ENCODE measurements at regions not wholly inside any gene's neighbourhood (a gene's known extent, or its start where the extent isn't known, plus 50 kb on each side); places are given as distances from the start of the nearest gene placed in this dataset.

GRCh38 chr13:106384516-106384915, 150.9 kb downstream of the EFNB2 start:
- TF ChIP-seq SUZ12 (IDR thresholded peaks at IDR 0.05; ENCODE audit: extremely low read depth, insufficient read depth, insufficient read length) (no peak), YY1 (IDR thresholded peaks at IDR 0.05; ENCODE audit: insufficient read depth, insufficient read length) (no peak), ZNF274 (IDR thresholded peaks at IDR 0.05; ENCODE audit: low read depth, low read length) (no peak)
